ENCODE measurements at regions not wholly inside any gene's neighbourhood (a gene's known extent, or its start where the extent isn't known, plus 50 kb on each side); places are given as distances from the start of the nearest gene placed in this dataset.

DNA sequence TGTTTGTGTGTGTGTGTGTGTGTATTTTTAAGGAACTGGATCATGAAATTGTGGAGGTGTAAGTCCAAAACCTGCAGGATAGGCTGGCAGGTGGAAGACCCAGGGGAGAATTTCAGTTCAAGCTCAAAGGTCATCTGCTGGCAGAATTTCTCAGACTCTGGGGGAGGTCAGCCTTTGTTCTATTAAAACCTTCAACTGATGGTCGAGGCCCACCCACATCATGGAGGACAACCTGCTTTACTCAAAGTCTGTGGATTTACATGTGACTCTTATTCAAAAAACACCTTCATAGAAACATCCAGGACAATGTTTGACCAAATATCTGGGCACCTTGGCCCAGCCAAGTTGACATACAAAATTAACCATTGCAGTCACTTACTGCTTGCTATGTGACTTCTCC, 157.2 kb downstream of the EDEM1 start:
- no peak for TF ChIP-seq SNAI2 (CRISPR knock-in tag; IDR thresholded peaks at IDR 0.05)
- TF ChIP-seq ZNF565 (CRISPR knock-in tag; conservative IDR thresholded peaks at IDR 0.05; ENCODE audit: low read depth) = no peak
- TF ChIP-seq, protein P1, sequence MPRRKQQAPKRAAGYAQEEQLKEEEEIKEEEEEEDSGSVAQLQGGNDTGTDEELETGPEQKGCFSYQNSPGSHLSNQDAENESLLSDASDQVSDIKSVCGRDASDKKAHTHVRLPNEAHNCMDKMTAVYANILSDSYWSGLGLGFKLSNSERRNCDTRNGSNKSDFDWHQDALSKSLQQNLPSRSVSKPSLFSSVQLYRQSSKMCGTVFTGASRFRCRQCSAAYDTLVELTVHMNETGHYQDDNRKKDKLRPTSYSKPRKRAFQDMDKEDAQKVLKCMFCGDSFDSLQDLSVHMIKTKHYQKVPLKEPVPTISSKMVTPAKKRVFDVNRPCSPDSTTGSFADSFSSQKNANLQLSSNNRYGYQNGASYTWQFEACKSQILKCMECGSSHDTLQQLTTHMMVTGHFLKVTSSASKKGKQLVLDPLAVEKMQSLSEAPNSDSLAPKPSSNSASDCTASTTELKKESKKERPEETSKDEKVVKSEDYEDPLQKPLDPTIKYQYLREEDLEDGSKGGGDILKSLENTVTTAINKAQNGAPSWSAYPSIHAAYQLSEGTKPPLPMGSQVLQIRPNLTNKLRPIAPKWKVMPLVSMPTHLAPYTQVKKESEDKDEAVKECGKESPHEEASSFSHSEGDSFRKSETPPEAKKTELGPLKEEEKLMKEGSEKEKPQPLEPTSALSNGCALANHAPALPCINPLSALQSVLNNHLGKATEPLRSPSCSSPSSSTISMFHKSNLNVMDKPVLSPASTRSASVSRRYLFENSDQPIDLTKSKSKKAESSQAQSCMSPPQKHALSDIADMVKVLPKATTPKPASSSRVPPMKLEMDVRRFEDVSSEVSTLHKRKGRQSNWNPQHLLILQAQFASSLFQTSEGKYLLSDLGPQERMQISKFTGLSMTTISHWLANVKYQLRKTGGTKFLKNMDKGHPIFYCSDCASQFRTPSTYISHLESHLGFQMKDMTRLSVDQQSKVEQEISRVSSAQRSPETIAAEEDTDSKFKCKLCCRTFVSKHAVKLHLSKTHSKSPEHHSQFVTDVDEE (CRISPR knock-in tag; IDR thresholded peaks at IDR 0.05) = no peak
- TF ChIP-seq RARB (CRISPR knock-in tag; IDR thresholded peaks at IDR 0.05) = no peak
- no peak for TF ChIP-seq ARNTL (CRISPR knock-in tag; IDR thresholded peaks at IDR 0.05; ENCODE audit: borderline replicate concordance, low read depth)
- no peak for TF ChIP-seq ESRRG (CRISPR knock-in tag; IDR thresholded peaks at IDR 0.05)
- no peak for TF ChIP-seq BACH2 (CRISPR knock-in tag; IDR thresholded peaks at IDR 0.05; ENCODE audit: borderline replicate concordance)
- no peak for TF ChIP-seq ZNF70 (CRISPR knock-in tag; IDR thresholded peaks at IDR 0.05)
- TF ChIP-seq TOX (CRISPR knock-in tag; IDR thresholded peaks at IDR 0.05; ENCODE audit: borderline replicate concordance) = no peak
- no peak for TF ChIP-seq TCF4 (CRISPR knock-in tag; IDR thresholded peaks at IDR 0.05; ENCODE audit: borderline replicate concordance)
- TF ChIP-seq ISL1 (CRISPR knock-in tag; IDR thresholded peaks at IDR 0.05) = no peak
- TF ChIP-seq, protein P2, sequence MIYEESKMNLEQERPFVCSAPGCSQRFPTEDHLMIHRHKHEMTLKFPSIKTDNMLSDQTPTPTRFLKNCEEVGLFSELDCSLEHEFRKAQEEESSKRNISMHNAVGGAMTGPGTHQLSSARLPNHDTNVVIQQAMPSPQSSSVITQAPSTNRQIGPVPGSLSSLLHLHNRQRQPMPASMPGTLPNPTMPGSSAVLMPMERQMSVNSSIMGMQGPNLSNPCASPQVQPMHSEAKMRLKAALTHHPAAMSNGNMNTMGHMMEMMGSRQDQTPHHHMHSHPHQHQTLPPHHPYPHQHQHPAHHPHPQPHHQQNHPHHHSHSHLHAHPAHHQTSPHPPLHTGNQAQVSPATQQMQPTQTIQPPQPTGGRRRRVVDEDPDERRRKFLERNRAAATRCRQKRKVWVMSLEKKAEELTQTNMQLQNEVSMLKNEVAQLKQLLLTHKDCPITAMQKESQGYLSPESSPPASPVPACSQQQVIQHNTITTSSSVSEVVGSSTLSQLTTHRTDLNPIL (CRISPR knock-in tag; IDR thresholded peaks at IDR 0.05; ENCODE audit: low read depth) = no peak
- TF ChIP-seq ZC3H10 (CRISPR knock-in tag; IDR thresholded peaks at IDR 0.05) = no peak
- TF ChIP-seq GLIS3 (CRISPR knock-in tag; IDR thresholded peaks at IDR 0.05) = no peak
- TF ChIP-seq, protein P3, sequence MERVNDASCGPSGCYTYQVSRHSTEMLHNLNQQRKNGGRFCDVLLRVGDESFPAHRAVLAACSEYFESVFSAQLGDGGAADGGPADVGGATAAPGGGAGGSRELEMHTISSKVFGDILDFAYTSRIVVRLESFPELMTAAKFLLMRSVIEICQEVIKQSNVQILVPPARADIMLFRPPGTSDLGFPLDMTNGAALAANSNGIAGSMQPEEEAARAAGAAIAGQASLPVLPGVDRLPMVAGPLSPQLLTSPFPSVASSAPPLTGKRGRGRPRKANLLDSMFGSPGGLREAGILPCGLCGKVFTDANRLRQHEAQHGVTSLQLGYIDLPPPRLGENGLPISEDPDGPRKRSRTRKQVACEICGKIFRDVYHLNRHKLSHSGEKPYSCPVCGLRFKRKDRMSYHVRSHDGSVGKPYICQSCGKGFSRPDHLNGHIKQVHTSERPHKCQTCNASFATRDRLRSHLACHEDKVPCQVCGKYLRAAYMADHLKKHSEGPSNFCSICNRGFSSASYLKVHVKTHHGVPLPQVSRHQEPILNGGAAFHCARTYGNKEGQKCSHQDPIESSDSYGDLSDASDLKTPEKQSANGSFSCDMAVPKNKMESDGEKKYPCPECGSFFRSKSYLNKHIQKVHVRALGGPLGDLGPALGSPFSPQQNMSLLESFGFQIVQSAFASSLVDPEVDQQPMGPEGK (CRISPR knock-in tag; IDR thresholded peaks at IDR 0.05; ENCODE audit: borderline replicate concordance) = no peak
- no peak for TF ChIP-seq PPARA (CRISPR knock-in tag; IDR thresholded peaks at IDR 0.05; ENCODE audit: borderline replicate concordance)
- TF ChIP-seq ZFP3 (CRISPR knock-in tag; IDR thresholded peaks at IDR 0.05) = no peak
- no peak for ATAC-seq

DNA sequence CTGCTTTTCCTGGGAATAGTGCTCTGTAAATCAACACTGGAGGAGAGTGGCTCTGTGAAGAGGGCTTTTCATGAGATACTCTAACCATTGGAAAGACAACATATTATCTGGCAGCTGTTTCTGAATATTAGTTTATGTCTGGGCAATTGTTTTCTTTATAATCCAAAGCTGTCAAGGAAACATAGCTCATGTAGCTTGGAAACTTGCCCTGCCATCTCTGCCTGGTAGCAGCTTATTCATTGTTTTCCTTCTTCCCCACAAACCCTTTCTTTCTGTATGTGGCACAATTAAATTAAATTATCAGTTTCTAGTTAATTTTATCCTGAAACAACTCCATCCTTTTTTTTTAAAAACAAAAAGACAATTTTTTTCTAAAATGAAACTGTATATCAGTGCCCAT, 160.0 kb downstream of the EDEM1 start:
- no peak for ATAC-seq
- TF ChIP-seq TCF4 (CRISPR knock-in tag; IDR thresholded peaks at IDR 0.05; ENCODE audit: borderline replicate concordance) (no peak), ESRRG (CRISPR knock-in tag; IDR thresholded peaks at IDR 0.05) (no peak), ZNF70 (CRISPR knock-in tag; IDR thresholded peaks at IDR 0.05) (no peak), PPARA (CRISPR knock-in tag; IDR thresholded peaks at IDR 0.05; ENCODE audit: borderline replicate concordance) (no peak)

DNA sequence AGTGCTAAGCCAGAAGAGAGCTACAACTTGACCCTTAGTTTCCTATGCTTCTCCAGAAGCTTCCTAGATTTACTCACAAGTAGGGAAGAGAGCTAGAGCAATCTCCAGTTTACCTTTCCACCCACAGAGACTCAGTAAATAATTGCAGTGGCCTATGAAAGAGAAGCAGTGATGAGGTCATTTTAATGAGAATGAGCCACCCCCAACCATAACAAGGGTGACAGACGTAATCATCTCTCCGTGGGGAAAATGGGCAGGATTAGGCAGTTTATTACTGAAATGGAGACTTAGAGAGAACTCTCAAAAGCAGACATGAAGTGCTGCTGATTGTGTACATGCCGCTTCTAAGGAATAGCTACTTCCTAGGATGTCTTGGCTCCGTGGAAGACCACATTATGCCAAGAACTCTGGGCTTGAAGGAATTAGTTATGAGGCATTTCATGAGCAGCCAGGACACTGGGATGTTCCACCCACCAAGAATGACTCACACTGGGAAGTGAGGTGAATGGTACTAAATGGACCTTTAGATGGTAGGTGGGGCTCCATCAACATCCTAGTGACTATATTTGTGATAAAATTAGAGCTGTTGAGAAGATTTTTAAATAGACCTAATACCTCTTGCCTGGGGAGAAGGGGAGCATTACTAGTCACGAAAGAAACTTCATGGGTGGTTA, 160.9 kb downstream of the EDEM1 start:
- ATAC-seq = no peak
- no peak for TF ChIP-seq ISL1 (CRISPR knock-in tag; IDR thresholded peaks at IDR 0.05)
- TF ChIP-seq, protein P4, sequence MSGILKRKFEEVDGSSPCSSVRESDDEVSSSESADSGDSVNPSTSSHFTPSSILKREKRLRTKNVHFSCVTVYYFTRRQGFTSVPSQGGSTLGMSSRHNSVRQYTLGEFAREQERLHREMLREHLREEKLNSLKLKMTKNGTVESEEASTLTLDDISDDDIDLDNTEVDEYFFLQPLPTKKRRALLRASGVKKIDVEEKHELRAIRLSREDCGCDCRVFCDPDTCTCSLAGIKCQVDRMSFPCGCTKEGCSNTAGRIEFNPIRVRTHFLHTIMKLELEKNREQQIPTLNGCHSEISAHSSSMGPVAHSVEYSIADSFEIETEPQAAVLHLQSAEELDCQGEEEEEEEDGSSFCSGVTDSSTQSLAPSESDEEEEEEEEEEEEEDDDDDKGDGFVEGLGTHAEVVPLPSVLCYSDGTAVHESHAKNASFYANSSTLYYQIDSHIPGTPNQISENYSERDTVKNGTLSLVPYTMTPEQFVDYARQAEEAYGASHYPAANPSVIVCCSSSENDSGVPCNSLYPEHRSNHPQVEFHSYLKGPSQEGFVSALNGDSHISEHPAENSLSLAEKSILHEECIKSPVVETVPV (CRISPR knock-in tag; IDR thresholded peaks at IDR 0.05) = no peak

DNA sequence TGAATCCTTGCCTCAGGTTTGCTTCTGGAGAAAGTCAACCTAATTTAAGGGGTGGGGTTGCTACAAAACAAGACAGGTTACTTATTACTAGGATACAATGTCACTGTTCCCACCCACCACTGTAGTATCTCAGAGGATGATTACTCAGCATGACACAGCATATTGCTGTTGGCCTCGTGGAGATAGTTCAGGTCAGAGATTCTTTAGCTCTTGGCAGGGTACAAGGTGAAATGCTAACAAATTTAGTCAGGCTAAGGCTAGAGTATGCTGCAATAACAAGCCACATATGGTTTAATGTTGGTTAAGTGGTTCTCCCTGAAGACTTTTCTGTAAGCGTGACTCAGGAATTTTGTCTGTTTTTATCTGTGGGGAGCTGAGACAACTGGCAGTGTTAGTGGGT, 161.8 kb downstream of the EDEM1 start:
- no peak for TF ChIP-seq BACH2 (CRISPR knock-in tag; IDR thresholded peaks at IDR 0.05; ENCODE audit: borderline replicate concordance)
- TF ChIP-seq ZFP3 (CRISPR knock-in tag; IDR thresholded peaks at IDR 0.05) = no peak
- TF ChIP-seq TCF4 (CRISPR knock-in tag; IDR thresholded peaks at IDR 0.05; ENCODE audit: borderline replicate concordance) = no peak
- TF ChIP-seq PPARA (CRISPR knock-in tag; IDR thresholded peaks at IDR 0.05; ENCODE audit: borderline replicate concordance) = no peak
- no peak for TF ChIP-seq ISL1 (CRISPR knock-in tag; IDR thresholded peaks at IDR 0.05)
- TF ChIP-seq, protein P1 (CRISPR knock-in tag; IDR thresholded peaks at IDR 0.05) = no peak
- TF ChIP-seq SNAI2 (CRISPR knock-in tag; IDR thresholded peaks at IDR 0.05) = no peak
- no peak for ATAC-seq
